A673 (cell line): ENCODE measurements at regions not wholly inside any gene's neighbourhood (a gene's known extent, or its start where the extent isn't known, plus 50 kb on each side); places are given as distances from the start of the nearest gene placed in this dataset.

Experiments
- CTCF ChIP-seq: fragments of 300-800, 200-600 bp; sonication (generic); conservative IDR thresholded peaks from 2 replicates; pipeline ENCODE4 v1.5.1; 2017; ENCODE audit warnings: low read depth, mild to moderate bottlenecking, antibody characterized with exemption, low read length, moderate library complexity, mixed read lengths
- EZH2 ChIP-seq: fragments of 200-600 bp; sonication (generic); IDR thresholded peaks from 2 replicates; pipeline ENCODE4 v1.6.1; 2017; ENCODE audit warnings: borderline replicate concordance, low read depth, mild to moderate bottlenecking, mixed read lengths, antibody characterized with exemption, low read length; ENCODE audit not compliant: poor library complexity, severe bottlenecking

DNA sequence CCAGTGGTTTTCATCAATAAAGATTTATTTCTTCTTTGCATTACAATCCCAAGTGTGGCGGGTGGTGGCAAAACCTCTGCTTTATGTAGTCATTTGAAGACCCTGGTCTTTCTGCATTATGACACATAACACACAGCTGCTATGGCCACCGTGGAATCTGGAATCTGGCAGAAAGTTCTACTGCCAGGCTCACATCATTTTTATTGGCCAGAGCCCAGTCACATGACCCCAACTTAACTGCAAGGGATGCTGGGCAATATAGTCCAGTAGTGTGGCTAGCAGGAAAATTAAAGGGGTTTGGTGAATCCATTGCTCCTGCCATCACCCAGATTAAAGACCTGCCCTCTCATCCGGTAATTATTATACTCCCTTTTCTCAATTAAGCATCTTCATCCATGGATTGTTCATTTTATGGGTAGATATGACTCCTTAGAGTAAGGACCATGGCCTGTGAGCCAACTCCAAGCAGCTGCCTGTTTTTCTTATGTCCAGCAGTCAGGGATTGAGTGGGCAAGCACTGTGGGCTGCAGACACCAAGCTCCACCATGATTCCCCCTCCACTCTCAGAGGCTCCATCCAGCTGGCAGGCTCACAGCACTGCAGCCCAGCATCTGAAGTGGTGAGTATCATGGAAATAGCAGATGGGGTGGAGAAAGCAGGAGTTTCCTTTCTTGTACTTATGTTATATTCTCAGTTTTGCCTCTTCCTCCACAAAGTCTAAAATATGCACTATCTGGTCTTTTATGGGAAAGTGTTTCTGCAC, 1030.7 kb downstream of the AACS start:
- TF ChIP-seq CTCF: no peak
- no peak for TF ChIP-seq EZH2
